ENCODE measurements at regions not wholly inside any gene's neighbourhood (a gene's known extent, or its start where the extent isn't known, plus 50 kb on each side); places are given as distances from the start of the nearest gene placed in this dataset.

- H3K4me1 ChIP-seq (ENCODE audit: insufficient read depth, low read length) = no peaks in the 10 kb centered on the region
- H3K36me3 ChIP-seq (ENCODE audit: insufficient read depth, low read depth, low read length) = no peaks in the 10 kb centered on the region
- no peak overlapping the region for H3K4me3 ChIP-seq (ENCODE audit: low read length)
- no peaks in the 10 kb centered on the region for H3K9me3 ChIP-seq (ENCODE audit: insufficient read depth, low read depth, low read length)
- no peak overlapping the region for H3K9ac ChIP-seq (ENCODE audit: low read depth, low read length)
- H3K27ac ChIP-seq (ENCODE audit: low read length) = no peak overlapping the region
- no peaks in the 10 kb centered on the region for H3K27me3 ChIP-seq (ENCODE audit: insufficient read depth, low read length)
These were observed 56.3 kb upstream of the ELL2 start for GRCh38 chr5:96017951-96018350.

GRCh38 chr5:96016216-96016615 lies 54.6 kb upstream of the ELL2 start:
- Histone ChIP-seq H3K27me3 (ENCODE audit: insufficient read depth, low read length) (no peaks in the 10 kb centered on the region), H3K9me3 (ENCODE audit: insufficient read depth, low read depth, low read length) (no peaks in the 10 kb centered on the region), H3K4me3 (ENCODE audit: low read length) (no peak overlapping the region), H3K9ac (ENCODE audit: low read depth, low read length) (no peak overlapping the region), H3K36me3 (ENCODE audit: insufficient read depth, low read depth, low read length) (no peaks in the 10 kb centered on the region), H3K4me1 (ENCODE audit: insufficient read depth, low read length) (no peaks in the 10 kb centered on the region), H3K27ac (ENCODE audit: low read length) (no peak overlapping the region)

- H3K36me3 ChIP-seq (ENCODE audit: insufficient read depth, low read depth, low read length) = no peaks in the 10 kb centered on the region
- H3K4me1 ChIP-seq (ENCODE audit: insufficient read depth, low read length) = no peaks in the 10 kb centered on the region
- no peak overlapping the region for H3K9ac ChIP-seq (ENCODE audit: low read depth, low read length)
- no peak overlapping the region for H3K4me3 ChIP-seq (ENCODE audit: low read length)
- H3K9me3 ChIP-seq (ENCODE audit: insufficient read depth, low read depth, low read length) = no peaks in the 10 kb centered on the region
- H3K27me3 ChIP-seq (ENCODE audit: insufficient read depth, low read length) = no peaks in the 10 kb centered on the region
- H3K27ac ChIP-seq (ENCODE audit: low read length) = no peak overlapping the region
These were observed 54.1 kb upstream of the ELL2 start for GRCh38 chr5:96015709-96016108.

- Histone ChIP-seq H3K9me3 (ENCODE audit: insufficient read depth, low read depth, low read length) (no peaks in the 10 kb centered on the region), H3K27ac (ENCODE audit: low read length) (no peak overlapping the region), H3K9ac (ENCODE audit: low read depth, low read length) (no peak overlapping the region), H3K27me3 (ENCODE audit: insufficient read depth, low read length) (no peaks in the 10 kb centered on the region), H3K4me1 (ENCODE audit: insufficient read depth, low read length) (no peaks in the 10 kb centered on the region), H3K4me3 (ENCODE audit: low read length) (no peak overlapping the region), H3K36me3 (ENCODE audit: insufficient read depth, low read depth, low read length) (no peaks in the 10 kb centered on the region)
These were observed 52.7 kb upstream of the ELL2 start for GRCh38 chr5:96014395-96014794.

GRCh38 chr5:96013254-96013653 lies 51.6 kb upstream of the ELL2 start:
- Histone ChIP-seq H3K27ac (ENCODE audit: low read length) (no peak overlapping the region), H3K9me3 (ENCODE audit: insufficient read depth, low read depth, low read length) (no peaks in the 10 kb centered on the region), H3K4me1 (ENCODE audit: insufficient read depth, low read length) (no peaks in the 10 kb centered on the region), H3K4me3 (ENCODE audit: low read length) (no peak overlapping the region), H3K36me3 (ENCODE audit: insufficient read depth, low read depth, low read length) (no peaks in the 10 kb centered on the region), H3K27me3 (ENCODE audit: insufficient read depth, low read length) (no peaks in the 10 kb centered on the region), H3K9ac (ENCODE audit: low read depth, low read length) (no peak overlapping the region)

- no peak overlapping the region for H3K9ac ChIP-seq (ENCODE audit: low read depth, low read length)
- H3K27ac ChIP-seq (ENCODE audit: low read length) = no peak overlapping the region
- no peaks in the 10 kb centered on the region for H3K36me3 ChIP-seq (ENCODE audit: insufficient read depth, low read depth, low read length)
- H3K9me3 ChIP-seq (ENCODE audit: insufficient read depth, low read depth, low read length) = no peaks in the 10 kb centered on the region
- no peaks in the 10 kb centered on the region for H3K4me1 ChIP-seq (ENCODE audit: insufficient read depth, low read length)
- H3K4me3 ChIP-seq (ENCODE audit: low read length) = no peak overlapping the region
- no peaks in the 10 kb centered on the region for H3K27me3 ChIP-seq (ENCODE audit: insufficient read depth, low read length)
These were observed 50.7 kb upstream of the ELL2 start for GRCh38 chr5:96012399-96012798.
